Astrocyte (in vitro differentiated cells and primary cell): ENCODE measurements at regions not wholly inside any gene's neighbourhood (a gene's known extent, or its start where the extent isn't known, plus 50 kb on each side); places are given as distances from the start of the nearest gene placed in this dataset.

Experiments
- DNase-seq: peaks from one replicate; pipeline ENCODE4 v3.0.0-alpha.2; 2010; ENCODE audit warnings: low read depth
- FAIRE-seq: peaks from 2 replicates; lab custom pipeline; 2011; peaks lifted over from hg19 to GRCh38; lab: Jason Lieb, UNC
- H2AFZ ChIP-seq: 2 replicates; pipeline ENCODE4 v1.6.0; 2012; ENCODE audit warnings: low read depth, low read length, inconsistent platforms
- H3K27ac ChIP-seq: 2 replicates; pipeline ENCODE4 v1.5.1; 2011; ENCODE audit warnings: low read depth, low read length, inconsistent platforms
- H3K27me3 ChIP-seq: 2 replicates; pipeline ENCODE4 v1.6.0; 2011; ENCODE audit warnings: low read length, inconsistent platforms; ENCODE audit not compliant: insufficient read depth
- H3K36me3 ChIP-seq: 2 replicates; pipeline ENCODE4 v1.5.1; 2011; ENCODE audit warnings: low read length, inconsistent platforms; ENCODE audit not compliant: insufficient read depth
- H3K4me1 ChIP-seq: 2 replicates; pipeline ENCODE4 v1.5.1; 2011; ENCODE audit warnings: low read length, inconsistent platforms; ENCODE audit not compliant: insufficient read depth
- H3K4me2 ChIP-seq: 2 replicates; pipeline ENCODE4 v1.6.0; 2012; ENCODE audit warnings: low read length, inconsistent platforms
- H3K4me3 ChIP-seq: 2 replicates; pipeline ENCODE4 v1.5.1; 2011; ENCODE audit warnings: low read depth, mild to moderate bottlenecking, low read length, inconsistent platforms; ENCODE audit not compliant: insufficient read depth
- H3K79me2 ChIP-seq: 2 replicates; pipeline ENCODE4 v1.6.0; 2012; ENCODE audit warnings: mild to moderate bottlenecking, low read length, inconsistent platforms; ENCODE audit not compliant: insufficient read depth
- H3K9ac ChIP-seq: 2 replicates; pipeline ENCODE4 v1.6.0; 2012; ENCODE audit warnings: mild to moderate bottlenecking, low read length, inconsistent platforms
- H3K9me3 ChIP-seq: 2 replicates; pipeline ENCODE4 v1.5.1; 2012; ENCODE audit warnings: low read depth, mild to moderate bottlenecking, low read length, inconsistent platforms; ENCODE audit not compliant: insufficient read depth
- H4K20me1 ChIP-seq: 2 replicates; pipeline ENCODE4 v1.6.0; 2012; ENCODE audit warnings: low read length, inconsistent platforms; ENCODE audit not compliant: insufficient read depth
- H3K27ac Mint-ChIP-seq: one replicate; pipeline ENCODE4 v1.8.0; 2021; ENCODE audit warnings: mild to moderate bottlenecking, mixed read lengths; ENCODE audit not compliant: unreplicated experiment
- H3K27me3 Mint-ChIP-seq: one replicate; pipeline ENCODE4 v1.8.0; 2021; ENCODE audit warnings: low read depth, mixed read lengths; ENCODE audit not compliant: unreplicated experiment
- H3K36me3 Mint-ChIP-seq: one replicate; pipeline ENCODE4 v1.8.0; 2021; ENCODE audit warnings: low read depth, mixed read lengths; ENCODE audit not compliant: unreplicated experiment
- H3K4me1 Mint-ChIP-seq: one replicate; pipeline ENCODE4 v1.8.0; 2021; ENCODE audit warnings: low read depth, mixed read lengths; ENCODE audit not compliant: unreplicated experiment
- H3K4me3 Mint-ChIP-seq: one replicate; pipeline ENCODE4 v1.8.0; 2021; ENCODE audit warnings: mild to moderate bottlenecking, moderate library complexity, mixed read lengths; ENCODE audit not compliant: unreplicated experiment
- H3K9me3 Mint-ChIP-seq: one replicate; pipeline ENCODE4 v1.8.0; 2021; ENCODE audit warnings: mild to moderate bottlenecking, mixed read lengths; ENCODE audit not compliant: unreplicated experiment
- CTCF ChIP-seq: IDR thresholded peaks from 2 replicates; pipeline ENCODE4 v1.5.1; 2011; ENCODE audit warnings: low read depth, mild to moderate bottlenecking, inconsistent platforms, low read length, moderate library complexity; ENCODE audit not compliant: insufficient read depth
- EZH2 ChIP-seq: IDR thresholded peaks from 2 replicates; pipeline ENCODE4 v1.6.1; 2012; ENCODE audit warnings: mild to moderate bottlenecking, low read length, inconsistent platforms; ENCODE audit not compliant: insufficient read depth

- peak overlapping the region; percentile 6 for H2AFZ ChIP-seq
- peak overlapping the region; percentile 53 for H3K27ac ChIP-seq
- peak overlapping the region; percentile 52 for H3K4me2 ChIP-seq
- H3K9ac ChIP-seq, result no peak overlapping the region
- H3K4me1 ChIP-seq, result peaks cover 13% of the 10 kb centered on the region
- Mint-ChIP-seq H3K9me3 (no peaks in the 10 kb centered on the region), H3K4me1 (peaks cover 23% of the 10 kb centered on the region), H3K27ac (peak overlapping the region; percentile 80), H3K4me3 (no peak overlapping the region), H3K27me3 (peaks cover under 1% of the 10 kb centered on the region), H3K36me3 (no peaks in the 10 kb centered on the region)
- DNase-seq, result peak; percentile 82
- no peaks in the 10 kb centered on the region for H3K79me2 ChIP-seq
- no peaks in the 10 kb centered on the region for H3K36me3 ChIP-seq
- H4K20me1 ChIP-seq, result no peaks in the 10 kb centered on the region
- TF ChIP-seq EZH2 (no peak), CTCF (no peak)
- H3K27me3 ChIP-seq, result no peaks in the 10 kb centered on the region
- H3K9me3 ChIP-seq, result no peaks in the 10 kb centered on the region
- FAIRE-seq, result no peak
- H3K4me3 ChIP-seq, result no peak overlapping the region
These were observed 563.3 kb upstream of the MAP3K7 start for GRCh38 chr6:91149956-91150705.

- Mint-ChIP-seq H3K4me1 (peaks cover 23% of the 10 kb centered on the region), H3K27ac (peak overlapping the region; percentile 80), H3K4me3 (no peak overlapping the region), H3K27me3 (no peaks in the 10 kb centered on the region), H3K36me3 (no peaks in the 10 kb centered on the region), H3K9me3 (no peaks in the 10 kb centered on the region)
- Histone ChIP-seq H3K4me2 (peak overlapping the region; percentile 52), H3K9ac (no peak overlapping the region), H3K36me3 (no peaks in the 10 kb centered on the region), H3K9me3 (no peaks in the 10 kb centered on the region), H2AFZ (no peak overlapping the region), H3K27me3 (no peaks in the 10 kb centered on the region), H3K4me1 (peaks cover 13% of the 10 kb centered on the region), H3K27ac (peak overlapping the region; percentile 40), H3K4me3 (no peak overlapping the region), H3K79me2 (no peaks in the 10 kb centered on the region), H4K20me1 (no peaks in the 10 kb centered on the region)
- FAIRE-seq (no peak), DNase-seq (peak; percentile 26)
- TF ChIP-seq CTCF (no peak), EZH2 (no peak)
These were observed 562.5 kb upstream of the MAP3K7 start for GRCh38 chr6:91149246-91149955.
